ENCODE measurements at regions not wholly inside any gene's neighbourhood (a gene's known extent, or its start where the extent isn't known, plus 50 kb on each side); places are given as distances from the start of the nearest gene placed in this dataset.

DNA sequence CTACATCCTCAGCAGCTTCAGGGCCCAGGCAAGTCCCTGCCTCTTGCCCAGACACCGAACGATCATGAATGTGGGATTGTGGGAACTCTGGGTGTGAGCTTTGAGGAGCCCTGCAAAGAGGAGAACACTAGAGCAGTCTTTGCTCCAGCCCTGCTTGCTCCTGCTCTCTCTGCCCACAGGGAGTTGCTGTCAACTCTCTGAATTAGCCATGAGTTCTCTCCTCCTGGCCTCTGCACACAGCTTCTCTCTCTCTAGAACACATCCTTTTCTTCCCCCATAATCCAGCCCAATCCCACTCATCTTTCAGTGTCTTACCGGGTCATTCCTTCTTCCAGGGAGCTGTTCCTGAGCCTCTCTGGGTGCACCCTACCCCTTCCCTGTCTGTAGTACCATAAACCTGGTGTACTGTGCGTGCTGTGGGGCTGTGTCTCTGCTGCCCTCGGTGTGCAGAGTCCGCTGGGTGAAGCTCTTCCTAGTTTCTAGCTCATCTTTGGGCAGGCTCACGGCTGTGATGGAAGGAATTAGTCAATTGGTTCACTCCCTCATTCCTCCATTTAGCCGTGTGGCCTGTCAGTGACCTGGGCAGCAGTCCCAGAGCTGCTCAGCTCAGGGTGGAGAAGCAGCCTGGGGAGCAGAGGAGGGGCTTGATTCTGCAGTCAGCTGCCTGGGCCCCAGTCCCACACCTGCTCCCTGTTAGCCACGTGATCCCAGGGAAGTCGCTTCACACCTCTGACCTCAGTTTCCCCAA lies 132.9 kb upstream of the HDAC4 start:
- ATAC-seq (replicated peaks; ENCODE audit: extremely low read depth, poor library complexity, severe bottlenecking) (no peak), DNase-seq (ENCODE audit: low spot score in 2 of 2) (no peak)
- no peak overlapping the region for H3K27ac Mint-ChIP-seq (ENCODE audit: low read depth)
- no peaks in the 10 kb centered on the region for H3K4me1 Mint-ChIP-seq
- H3K36me3 Mint-ChIP-seq (ENCODE audit: insufficient read depth) = no peaks in the 10 kb centered on the region
- H3K27me3 Mint-ChIP-seq = peaks cover 10% of the 10 kb centered on the region
- no peak overlapping the region for H3K4me3 Mint-ChIP-seq
- no peaks in the 10 kb centered on the region for H3K9me3 Mint-ChIP-seq

DNA sequence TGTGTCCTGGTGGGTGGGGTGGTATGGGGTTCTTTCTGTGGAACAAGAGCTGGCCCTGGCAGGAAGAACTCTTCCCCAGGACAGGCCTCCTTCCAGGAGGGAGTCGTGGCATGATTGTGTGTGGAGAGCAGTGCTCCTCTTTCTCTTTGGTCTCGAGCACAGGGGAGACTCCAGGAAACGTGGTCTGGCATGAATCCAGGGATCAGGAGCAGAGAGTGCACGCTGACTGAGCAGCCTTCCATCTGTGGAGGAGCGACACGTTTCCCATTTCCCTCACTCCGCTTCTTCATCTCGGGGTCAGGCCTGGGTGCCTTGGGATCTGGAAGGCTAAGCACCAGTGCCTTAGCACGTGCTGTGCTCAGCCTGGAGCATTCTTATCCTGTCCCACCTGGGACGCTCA lies 132.0 kb upstream of the HDAC4 start:
- Mint-ChIP-seq H3K36me3 (ENCODE audit: insufficient read depth) (no peaks in the 10 kb centered on the region), H3K4me1 (no peaks in the 10 kb centered on the region), H3K4me3 (no peak overlapping the region), H3K9me3 (no peaks in the 10 kb centered on the region), H3K27ac (ENCODE audit: low read depth) (no peak overlapping the region), H3K27me3 (peaks cover 10% of the 10 kb centered on the region)
- DNase-seq (ENCODE audit: low spot score in 2 of 2) = no peak
- no peak for ATAC-seq (replicated peaks; ENCODE audit: extremely low read depth, poor library complexity, severe bottlenecking)

DNA sequence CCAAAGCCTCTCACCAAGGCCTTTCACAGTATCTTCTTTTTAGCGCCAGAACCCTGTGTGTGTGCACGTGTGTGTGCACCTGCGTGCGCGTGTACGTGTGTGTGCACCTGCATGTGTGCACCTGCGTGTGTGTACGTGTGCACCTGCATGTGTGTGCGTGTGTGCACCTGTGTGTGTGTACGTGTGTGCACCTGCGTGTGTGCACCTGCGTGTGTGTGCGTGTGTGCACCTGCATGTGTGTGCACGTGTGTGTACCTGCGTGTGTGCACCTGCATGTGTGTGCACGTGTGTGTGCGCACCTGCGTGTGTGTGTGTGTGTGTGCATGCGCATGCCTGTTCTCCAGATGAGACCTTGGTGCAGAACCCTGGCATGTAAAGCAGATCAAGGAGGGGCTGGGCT lies 131.4 kb upstream of the HDAC4 start:
- no peak for DNase-seq (ENCODE audit: low spot score in 2 of 2)
- Mint-ChIP-seq H3K27ac (ENCODE audit: low read depth) (no peak overlapping the region), H3K27me3 (peaks cover 10% of the 10 kb centered on the region), H3K4me3 (no peak overlapping the region), H3K36me3 (ENCODE audit: insufficient read depth) (no peaks in the 10 kb centered on the region), H3K4me1 (no peaks in the 10 kb centered on the region), H3K9me3 (no peaks in the 10 kb centered on the region)
- no peak for ATAC-seq (replicated peaks; ENCODE audit: extremely low read depth, poor library complexity, severe bottlenecking)

DNA sequence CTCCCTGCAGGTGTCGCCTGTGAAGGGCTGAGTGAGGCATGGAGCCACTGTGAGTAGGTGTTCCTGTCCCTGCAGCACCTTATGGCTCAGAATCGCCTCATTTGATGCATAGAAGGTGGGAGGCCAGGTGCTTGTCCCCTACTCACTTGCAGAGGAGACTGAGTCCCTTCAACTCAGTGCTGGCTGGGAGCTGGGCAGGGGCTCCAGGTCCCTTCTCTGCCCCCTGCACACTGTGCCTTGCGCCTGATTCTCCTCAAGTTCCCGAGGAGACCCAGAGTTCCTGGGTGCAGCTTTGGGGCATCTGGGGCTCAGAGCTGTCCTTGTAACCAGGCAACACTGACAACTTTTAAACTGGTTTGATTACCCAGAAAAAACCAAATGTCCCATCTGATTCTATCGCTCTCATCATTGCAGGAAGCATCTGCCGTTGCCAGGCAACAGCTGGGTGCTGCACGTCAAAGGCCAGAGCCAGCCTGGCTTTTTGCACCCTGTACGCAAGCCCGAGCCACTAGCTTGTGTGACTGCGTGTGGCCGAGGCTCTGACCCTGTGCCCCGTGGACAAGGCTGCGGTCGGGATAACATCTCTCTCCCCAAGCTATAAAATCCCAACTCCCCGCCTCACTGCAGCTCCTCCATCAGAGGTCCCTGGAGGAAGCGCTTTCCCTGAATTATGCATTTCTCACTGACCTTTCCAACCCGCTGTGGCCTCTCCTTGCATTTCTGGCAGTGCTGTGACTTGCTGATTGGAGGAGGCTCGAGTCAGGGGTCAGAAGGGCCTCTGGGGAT lies 130.8 kb upstream of the HDAC4 start:
- no peaks in the 10 kb centered on the region for H3K9me3 Mint-ChIP-seq
- no peak overlapping the region for H3K4me3 Mint-ChIP-seq
- no peak for DNase-seq (ENCODE audit: low spot score in 2 of 2)
- ATAC-seq (replicated peaks; ENCODE audit: extremely low read depth, poor library complexity, severe bottlenecking) = no peak
- H3K36me3 Mint-ChIP-seq (ENCODE audit: insufficient read depth) = no peaks in the 10 kb centered on the region
- H3K27me3 Mint-ChIP-seq = peaks cover 10% of the 10 kb centered on the region
- no peaks in the 10 kb centered on the region for H3K4me1 Mint-ChIP-seq
- no peak overlapping the region for H3K27ac Mint-ChIP-seq (ENCODE audit: low read depth)

DNA sequence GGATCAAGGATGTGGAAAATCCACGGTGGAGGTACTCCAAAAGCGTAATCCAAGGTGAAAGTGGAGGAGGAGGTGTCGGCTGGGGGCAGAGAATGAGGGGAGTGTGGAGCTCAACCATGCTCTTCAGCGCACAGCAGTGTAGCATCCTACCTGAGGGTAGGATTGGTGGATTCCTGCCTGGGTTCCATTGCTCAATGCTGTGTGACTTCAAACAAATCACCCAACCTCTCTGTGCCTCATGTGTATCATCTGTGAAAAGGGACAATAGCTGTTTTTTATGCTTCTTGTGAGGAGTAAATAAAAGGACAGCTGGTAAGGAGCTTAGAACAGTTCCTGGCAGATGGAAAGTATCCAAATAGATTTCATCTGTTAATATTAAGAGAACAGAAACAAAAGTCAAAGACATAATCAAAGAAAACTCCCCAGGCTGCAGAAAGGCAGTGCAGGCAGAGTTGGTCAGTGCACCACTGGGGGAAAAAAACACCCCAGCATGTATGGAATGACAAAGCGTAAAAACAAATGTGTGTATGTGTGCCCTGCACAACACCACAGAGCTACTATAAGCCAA lies 130.0 kb upstream of the HDAC4 start:
- Mint-ChIP-seq H3K36me3 (ENCODE audit: insufficient read depth) (no peaks in the 10 kb centered on the region), H3K27me3 (peaks cover 17% of the 10 kb centered on the region), H3K9me3 (no peaks in the 10 kb centered on the region), H3K4me1 (no peaks in the 10 kb centered on the region), H3K27ac (ENCODE audit: low read depth) (no peak overlapping the region), H3K4me3 (no peak overlapping the region)
- no peak for DNase-seq (ENCODE audit: low spot score in 2 of 2)
- no peak for ATAC-seq (replicated peaks; ENCODE audit: extremely low read depth, poor library complexity, severe bottlenecking)

DNA sequence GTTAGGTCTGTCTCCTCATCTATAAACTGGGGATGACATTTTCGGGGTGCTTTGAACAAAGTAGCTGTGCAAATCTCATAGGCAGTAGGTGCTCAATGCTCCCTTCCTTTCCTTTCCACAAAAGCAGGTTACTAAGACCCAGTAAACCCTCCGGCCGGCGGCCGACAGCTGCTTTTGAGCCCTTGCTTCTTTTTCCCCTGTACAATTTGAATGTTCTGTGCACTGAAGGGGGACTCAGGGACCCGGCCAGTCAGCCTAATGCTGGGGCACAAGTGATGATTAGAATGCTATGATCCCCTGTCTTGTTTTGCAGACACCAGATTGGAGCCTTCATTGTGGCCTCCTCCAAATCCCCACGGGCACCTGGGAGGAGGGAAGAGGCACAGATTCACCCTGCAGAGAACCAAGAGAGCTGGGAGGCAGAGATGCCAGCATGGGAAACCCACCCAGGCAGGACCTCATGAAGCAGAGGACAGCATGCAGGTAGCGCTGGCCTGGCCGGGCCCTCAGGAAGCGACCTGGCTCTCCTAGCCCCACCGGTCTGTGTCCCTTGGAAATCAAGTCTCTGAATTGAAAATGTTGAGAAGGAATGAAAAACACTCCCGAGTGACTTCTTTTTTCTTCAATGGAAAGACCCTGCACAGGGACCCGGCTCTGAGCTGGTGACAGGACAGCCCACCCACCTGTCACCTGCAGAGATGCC lies 128.6 kb upstream of the HDAC4 start:
- DNase-seq (ENCODE audit: low spot score in 2 of 2) = no peak
- no peaks in the 10 kb centered on the region for H3K9me3 Mint-ChIP-seq
- no peaks in the 10 kb centered on the region for H3K4me1 Mint-ChIP-seq
- no peak overlapping the region for H3K27ac Mint-ChIP-seq (ENCODE audit: low read depth)
- ATAC-seq (replicated peaks; ENCODE audit: extremely low read depth, poor library complexity, severe bottlenecking) = no peak
- H3K27me3 Mint-ChIP-seq = peaks cover 25% of the 10 kb centered on the region
- H3K36me3 Mint-ChIP-seq (ENCODE audit: insufficient read depth) = no peaks in the 10 kb centered on the region
- H3K4me3 Mint-ChIP-seq = no peak overlapping the region

DNA sequence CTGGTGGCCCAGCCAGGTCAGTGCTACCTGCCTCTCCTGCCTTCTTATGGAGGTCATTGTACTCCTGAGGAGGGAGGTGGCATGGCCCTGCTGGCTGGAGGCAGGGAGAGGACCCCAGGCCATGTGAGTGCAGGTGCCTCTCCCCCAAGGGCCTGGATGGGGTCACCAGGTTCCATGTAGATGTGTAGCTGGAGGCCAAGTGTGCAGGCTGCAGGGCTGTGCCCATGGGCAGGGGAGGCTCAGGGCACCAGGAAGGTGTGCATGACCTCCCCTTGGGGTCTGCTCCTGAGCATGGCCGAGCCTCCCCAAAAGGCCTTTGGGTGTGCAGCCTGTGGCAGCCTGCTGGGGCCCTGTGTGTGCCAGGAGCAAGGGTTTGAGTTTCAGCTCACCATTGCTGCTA lies 128.1 kb upstream of the HDAC4 start:
- Mint-ChIP-seq H3K27me3 (peaks cover 25% of the 10 kb centered on the region), H3K4me1 (no peaks in the 10 kb centered on the region), H3K9me3 (no peaks in the 10 kb centered on the region), H3K36me3 (ENCODE audit: insufficient read depth) (no peaks in the 10 kb centered on the region), H3K27ac (ENCODE audit: low read depth) (no peak overlapping the region), H3K4me3 (no peak overlapping the region)
- DNase-seq (ENCODE audit: low spot score in 2 of 2) = no peak
- no peak for ATAC-seq (replicated peaks; ENCODE audit: extremely low read depth, poor library complexity, severe bottlenecking)

DNA sequence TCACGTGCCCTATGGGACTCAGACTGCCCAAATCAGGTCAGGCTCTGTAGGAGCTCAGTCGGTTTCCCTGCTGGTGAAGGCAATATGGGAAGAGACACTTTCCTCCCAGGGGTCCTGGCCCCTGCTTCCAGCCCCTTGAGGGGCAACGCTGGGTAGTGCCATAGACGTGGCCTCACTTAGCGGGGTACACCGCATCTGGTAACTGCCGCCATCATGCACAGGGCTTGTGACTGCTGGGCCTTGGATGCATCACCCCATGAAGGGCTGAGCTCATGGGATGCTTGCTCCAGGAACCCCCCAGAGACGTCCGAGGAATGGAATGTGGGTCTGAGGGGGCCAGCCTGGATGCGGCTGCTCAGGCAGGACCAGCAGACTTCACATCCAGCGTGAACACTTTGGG lies 127.3 kb upstream of the HDAC4 start:
- H3K4me1 Mint-ChIP-seq = no peaks in the 10 kb centered on the region
- H3K9me3 Mint-ChIP-seq = no peaks in the 10 kb centered on the region
- H3K27me3 Mint-ChIP-seq = peaks cover 25% of the 10 kb centered on the region
- DNase-seq (ENCODE audit: low spot score in 2 of 2) (no peak), ATAC-seq (replicated peaks; ENCODE audit: extremely low read depth, poor library complexity, severe bottlenecking) (no peak)
- H3K36me3 Mint-ChIP-seq (ENCODE audit: insufficient read depth) = no peaks in the 10 kb centered on the region
- H3K4me3 Mint-ChIP-seq = no peak overlapping the region
- H3K27ac Mint-ChIP-seq (ENCODE audit: low read depth) = no peak overlapping the region

DNA sequence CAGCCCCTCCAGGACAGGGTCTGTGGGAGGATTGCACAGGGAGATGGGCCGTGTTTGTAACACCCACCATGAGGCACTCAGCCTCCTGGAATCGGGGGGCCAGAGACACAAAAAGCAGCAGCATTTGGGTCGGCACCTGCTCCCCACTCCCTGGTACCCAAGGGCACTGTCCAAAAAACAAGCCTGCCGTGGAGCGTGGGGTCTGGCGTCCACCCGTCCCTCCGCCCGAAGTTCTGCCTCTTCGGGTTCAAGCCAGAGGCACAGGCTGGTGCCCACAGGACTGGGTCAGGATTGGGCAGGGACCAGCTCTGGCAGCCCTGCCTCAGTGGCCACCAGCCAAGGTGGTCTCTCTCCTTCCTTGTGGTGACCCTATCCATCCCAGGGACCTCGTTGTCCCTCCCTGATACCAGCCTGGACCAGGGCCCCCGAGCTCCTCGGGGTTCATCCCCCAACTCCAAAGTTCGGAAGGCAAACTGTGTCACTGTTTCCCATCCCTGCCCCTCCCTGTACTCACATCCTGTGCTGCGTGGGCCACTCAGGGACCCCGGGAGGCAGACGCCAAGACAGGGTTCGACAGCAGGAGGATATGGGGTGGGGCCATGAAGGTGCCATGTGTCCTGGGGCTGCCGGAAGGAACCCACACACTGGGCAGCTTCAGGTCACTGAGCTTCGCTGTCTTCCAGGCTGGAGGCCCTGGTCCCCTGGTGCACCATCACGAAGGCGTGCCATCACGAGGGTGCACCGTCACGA lies 126.0 kb upstream of the HDAC4 start:
- DNase-seq (ENCODE audit: low spot score in 2 of 2) (no peak), ATAC-seq (replicated peaks; ENCODE audit: extremely low read depth, poor library complexity, severe bottlenecking) (no peak)
- Mint-ChIP-seq H3K4me1 (no peaks in the 10 kb centered on the region), H3K27me3 (peaks cover 34% of the 10 kb centered on the region), H3K4me3 (no peak overlapping the region), H3K36me3 (ENCODE audit: insufficient read depth) (no peaks in the 10 kb centered on the region), H3K9me3 (no peaks in the 10 kb centered on the region), H3K27ac (ENCODE audit: low read depth) (no peak overlapping the region)

DNA sequence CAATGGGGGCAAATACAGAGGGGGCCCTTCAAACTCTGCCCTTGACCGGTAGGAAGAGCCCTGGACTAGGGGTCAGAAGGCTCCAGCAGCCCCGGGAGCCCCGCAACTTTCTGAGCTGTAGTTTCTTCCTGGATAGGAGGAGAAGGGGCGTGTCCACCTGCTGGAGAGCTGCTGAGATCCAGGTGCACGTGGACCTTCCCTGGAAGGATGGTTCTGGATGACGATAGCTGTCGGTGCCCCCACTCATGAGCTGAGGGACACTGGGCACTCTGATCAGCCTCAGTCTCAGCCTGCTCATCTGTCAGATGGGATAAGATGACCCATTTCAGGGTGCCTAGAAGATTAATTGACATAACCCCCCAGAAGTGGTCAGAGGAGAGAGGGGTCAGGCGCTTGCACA lies 125.2 kb upstream of the HDAC4 start:
- Mint-ChIP-seq H3K27ac (ENCODE audit: low read depth) (no peak overlapping the region), H3K9me3 (no peaks in the 10 kb centered on the region)
- ATAC-seq (replicated peaks; ENCODE audit: extremely low read depth, poor library complexity, severe bottlenecking) = no peak

DNA sequence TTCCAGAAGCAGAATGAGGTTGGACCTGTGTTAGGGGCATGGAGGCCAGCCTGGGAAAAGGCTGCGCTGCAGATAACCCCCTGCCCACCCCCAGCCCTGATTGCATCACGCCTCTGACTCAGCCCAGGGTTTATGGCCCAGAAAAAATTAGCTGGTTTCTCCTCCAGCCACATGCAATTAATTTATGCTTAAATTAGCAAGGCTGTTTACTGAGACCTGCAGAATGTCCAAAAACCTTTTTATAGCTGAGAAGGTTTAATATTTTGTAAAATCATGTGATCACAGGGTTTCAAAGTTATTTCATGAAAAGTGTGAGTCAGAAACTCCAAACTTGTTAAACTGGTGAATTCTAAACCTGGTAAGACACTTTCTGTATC lies 123.1 kb upstream of the HDAC4 start:
- no peaks in the 10 kb centered on the region for H3K9me3 Mint-ChIP-seq
- no peak for ATAC-seq (replicated peaks; ENCODE audit: extremely low read depth, poor library complexity, severe bottlenecking)
- no peaks in the 10 kb centered on the region for H3K36me3 Mint-ChIP-seq (ENCODE audit: insufficient read depth)
- DNase-seq (ENCODE audit: low spot score in 2 of 2) = no peak
- no peak overlapping the region for H3K4me3 Mint-ChIP-seq
- no peaks in the 10 kb centered on the region for H3K4me1 Mint-ChIP-seq
- no peak overlapping the region for H3K27ac Mint-ChIP-seq (ENCODE audit: low read depth)
- peaks cover 24% of the 10 kb centered on the region for H3K27me3 Mint-ChIP-seq

More for the DNA sequence above, 125.2 kb upstream of the HDAC4 start:
- Mint-ChIP-seq H3K4me3 (no peak overlapping the region), H3K36me3 (ENCODE audit: insufficient read depth) (no peaks in the 10 kb centered on the region), H3K27me3 (peaks cover 34% of the 10 kb centered on the region), H3K4me1 (no peaks in the 10 kb centered on the region)
- DNase-seq (ENCODE audit: low spot score in 2 of 2) = no peak

Measured in central memory CD8-positive, alpha-beta T cell (primary cell).